Glutamatergic neuron (in vitro differentiated cells): ENCODE measurements at regions not wholly inside any gene's neighbourhood (a gene's known extent, or its start where the extent isn't known, plus 50 kb on each side); places are given as distances from the start of the nearest gene placed in this dataset.

ENCODE experiments used
- DNase-seq: peaks from one replicate; pipeline ENCODE4 v3.0.0; 2022
- H3K27ac Mint-ChIP-seq: one replicate; pipeline ENCODE4 v1.8.0; 2020; ENCODE audit warnings: mild to moderate bottlenecking, mixed read lengths, inconsistent platforms; ENCODE audit not compliant: unreplicated experiment
- H3K27me3 Mint-ChIP-seq: one replicate; pipeline ENCODE4 v1.8.0; 2020; ENCODE audit warnings: mild to moderate bottlenecking, moderate library complexity, mixed read lengths, inconsistent platforms; ENCODE audit not compliant: unreplicated experiment
- H3K36me3 Mint-ChIP-seq: one replicate; pipeline ENCODE4 v1.8.0; 2020; ENCODE audit warnings: mild to moderate bottlenecking, mixed read lengths, inconsistent platforms; ENCODE audit not compliant: unreplicated experiment
- H3K4me1 Mint-ChIP-seq: one replicate; pipeline ENCODE4 v1.8.0; 2020; ENCODE audit warnings: mild to moderate bottlenecking, low read depth, mixed read lengths, inconsistent platforms; ENCODE audit not compliant: unreplicated experiment
- H3K4me3 Mint-ChIP-seq: one replicate; pipeline ENCODE4 v1.8.0; 2020; ENCODE audit warnings: mild to moderate bottlenecking, mixed read lengths, inconsistent platforms; ENCODE audit not compliant: unreplicated experiment
- H3K9me3 Mint-ChIP-seq: one replicate; pipeline ENCODE4 v1.8.0; 2020; ENCODE audit warnings: mild to moderate bottlenecking, moderate library complexity, mixed read lengths, inconsistent platforms; ENCODE audit not compliant: unreplicated experiment
- TF ChIP-seq, protein P1 (sequence below): fragments of 200-600 bp; sonication (generic); IDR thresholded peaks from one replicate; pipeline ENCODE4 v1.5.0; 2021; ENCODE audit not compliant: partially characterized antibody, unreplicated experiment

DNA sequence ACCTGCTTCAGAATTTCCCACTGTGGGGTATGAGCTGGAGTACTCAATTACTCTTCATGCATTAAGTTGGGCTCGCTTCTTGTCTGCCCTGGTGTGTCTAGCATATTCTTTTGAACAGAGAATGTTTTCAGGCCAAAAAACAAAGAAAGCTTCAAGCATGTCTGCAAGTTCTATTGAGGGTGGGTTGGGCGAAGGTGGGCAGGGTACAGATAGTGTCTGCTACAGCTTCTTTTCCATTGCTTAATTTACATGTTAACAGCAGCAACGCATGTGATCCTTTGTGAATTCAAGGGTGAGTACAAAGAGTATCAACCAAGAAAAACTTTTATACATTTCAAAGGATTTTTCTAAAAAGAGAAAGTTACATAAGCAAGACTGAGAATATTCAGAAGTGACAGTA lies 406.5 kb downstream of the IRS2 start:
- DNase-seq, result no peak
- peaks cover 16% of the 10 kb centered on the region for H3K4me1 Mint-ChIP-seq
- peaks cover 4% of the 10 kb centered on the region for H3K27me3 Mint-ChIP-seq
- H3K36me3 Mint-ChIP-seq, result no peaks in the 10 kb centered on the region
- TF ChIP-seq, protein P1, sequence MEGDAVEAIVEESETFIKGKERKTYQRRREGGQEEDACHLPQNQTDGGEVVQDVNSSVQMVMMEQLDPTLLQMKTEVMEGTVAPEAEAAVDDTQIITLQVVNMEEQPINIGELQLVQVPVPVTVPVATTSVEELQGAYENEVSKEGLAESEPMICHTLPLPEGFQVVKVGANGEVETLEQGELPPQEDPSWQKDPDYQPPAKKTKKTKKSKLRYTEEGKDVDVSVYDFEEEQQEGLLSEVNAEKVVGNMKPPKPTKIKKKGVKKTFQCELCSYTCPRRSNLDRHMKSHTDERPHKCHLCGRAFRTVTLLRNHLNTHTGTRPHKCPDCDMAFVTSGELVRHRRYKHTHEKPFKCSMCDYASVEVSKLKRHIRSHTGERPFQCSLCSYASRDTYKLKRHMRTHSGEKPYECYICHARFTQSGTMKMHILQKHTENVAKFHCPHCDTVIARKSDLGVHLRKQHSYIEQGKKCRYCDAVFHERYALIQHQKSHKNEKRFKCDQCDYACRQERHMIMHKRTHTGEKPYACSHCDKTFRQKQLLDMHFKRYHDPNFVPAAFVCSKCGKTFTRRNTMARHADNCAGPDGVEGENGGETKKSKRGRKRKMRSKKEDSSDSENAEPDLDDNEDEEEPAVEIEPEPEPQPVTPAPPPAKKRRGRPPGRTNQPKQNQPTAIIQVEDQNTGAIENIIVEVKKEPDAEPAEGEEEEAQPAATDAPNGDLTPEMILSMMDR, result no peak
- H3K27ac Mint-ChIP-seq, result no peak overlapping the region
- peaks cover 2% of the 10 kb centered on the region for H3K9me3 Mint-ChIP-seq
- H3K4me3 Mint-ChIP-seq, result no peak overlapping the region

GRCh38 chr13:109376936-109377335 lies 409.4 kb downstream of the IRS2 start:
- H3K36me3 Mint-ChIP-seq, result no peaks in the 10 kb centered on the region
- H3K27me3 Mint-ChIP-seq, result peaks cover 4% of the 10 kb centered on the region
- H3K4me1 Mint-ChIP-seq, result peaks cover 32% of the 10 kb centered on the region
- H3K4me3 Mint-ChIP-seq, result no peak overlapping the region
- peaks cover 9% of the 10 kb centered on the region for H3K9me3 Mint-ChIP-seq
- peak; percentile 56 for DNase-seq
- TF ChIP-seq, protein P1, result no peak
- no peak overlapping the region for H3K27ac Mint-ChIP-seq

- Mint-ChIP-seq H3K4me1 (peaks cover 47% of the 10 kb centered on the region), H3K36me3 (no peaks in the 10 kb centered on the region), H3K9me3 (peaks cover 14% of the 10 kb centered on the region), H3K27ac (peak overlapping the region; percentile 84), H3K27me3 (peaks cover 10% of the 10 kb centered on the region), H3K4me3 (peak overlapping the region; percentile 80)
- DNase-seq, result no peak
- TF ChIP-seq, protein P1, result no peak
Observed at GRCh38 chr13:109374609-109375200, 411.7 kb downstream of the IRS2 start.

- DNase-seq, result no peak
- Mint-ChIP-seq H3K4me3 (no peak overlapping the region), H3K27me3 (peaks cover 6% of the 10 kb centered on the region), H3K27ac (no peak overlapping the region), H3K9me3 (peaks cover 14% of the 10 kb centered on the region), H3K4me1 (peaks cover 59% of the 10 kb centered on the region), H3K36me3 (no peaks in the 10 kb centered on the region)
- TF ChIP-seq, protein P1, result no peak
Observed at GRCh38 chr13:109372666-109373065, 413.7 kb downstream of the IRS2 start.

DNA sequence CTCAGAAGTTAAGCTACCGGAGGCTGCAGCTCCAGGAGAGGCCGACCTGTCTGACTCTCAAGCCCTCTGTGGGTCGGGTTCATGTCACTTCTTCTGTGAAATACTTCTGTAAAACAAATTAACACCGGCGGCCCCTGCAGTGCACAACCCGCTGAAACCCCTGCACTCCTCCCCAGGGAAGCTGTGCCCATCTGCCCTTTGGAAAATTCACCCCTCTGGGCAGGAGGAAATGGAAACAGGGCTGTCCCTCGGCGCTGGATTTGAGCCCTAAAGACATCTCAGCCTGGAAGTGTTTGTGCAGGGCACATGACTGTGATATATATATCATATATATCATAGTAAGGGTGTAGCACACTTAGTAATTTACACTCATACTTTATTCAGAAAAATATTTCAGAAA lies 415.3 kb downstream of the IRS2 start:
- Mint-ChIP-seq H3K27me3 (peaks cover 8% of the 10 kb centered on the region), H3K4me3 (peak overlapping the region; percentile 49), H3K4me1 (peaks cover 57% of the 10 kb centered on the region), H3K27ac (peak overlapping the region; percentile 74), H3K9me3 (peaks cover 14% of the 10 kb centered on the region), H3K36me3 (no peaks in the 10 kb centered on the region)
- TF ChIP-seq, protein P1, result no peak
- DNase-seq, result peak; percentile 51
